Ovary (tissue), 3 donors: ENCODE measurements at regions not wholly inside any gene's neighbourhood (a gene's known extent, or its start where the extent isn't known, plus 50 kb on each side); places are given as distances from the start of the nearest gene placed in this dataset.

Source experiments
- EP300 ChIP-seq: sonication (generic); formaldehyde crosslinking; IDR thresholded peaks from one replicate; pipeline ENCODE4 v1.6.1; 2017; ENCODE audit warnings: antibody characterized with exemption
- TF ChIP-seq, protein P1 (sequence below), 3 donors: fragments of 450-650 bp in 2 of 3; fragments of 200-600 bp in 1 of 3; IDR thresholded peaks; one replicate each; pipeline versions ENCODE4 v1.5.1 to v1.8.0; 2016 to 2022; ENCODE audit warnings: antibody characterized with exemption in 3 of 3, mild to moderate bottlenecking in 1 of 3
- donor health status: DM: no; HTN: no; CAD: no.

DNA sequence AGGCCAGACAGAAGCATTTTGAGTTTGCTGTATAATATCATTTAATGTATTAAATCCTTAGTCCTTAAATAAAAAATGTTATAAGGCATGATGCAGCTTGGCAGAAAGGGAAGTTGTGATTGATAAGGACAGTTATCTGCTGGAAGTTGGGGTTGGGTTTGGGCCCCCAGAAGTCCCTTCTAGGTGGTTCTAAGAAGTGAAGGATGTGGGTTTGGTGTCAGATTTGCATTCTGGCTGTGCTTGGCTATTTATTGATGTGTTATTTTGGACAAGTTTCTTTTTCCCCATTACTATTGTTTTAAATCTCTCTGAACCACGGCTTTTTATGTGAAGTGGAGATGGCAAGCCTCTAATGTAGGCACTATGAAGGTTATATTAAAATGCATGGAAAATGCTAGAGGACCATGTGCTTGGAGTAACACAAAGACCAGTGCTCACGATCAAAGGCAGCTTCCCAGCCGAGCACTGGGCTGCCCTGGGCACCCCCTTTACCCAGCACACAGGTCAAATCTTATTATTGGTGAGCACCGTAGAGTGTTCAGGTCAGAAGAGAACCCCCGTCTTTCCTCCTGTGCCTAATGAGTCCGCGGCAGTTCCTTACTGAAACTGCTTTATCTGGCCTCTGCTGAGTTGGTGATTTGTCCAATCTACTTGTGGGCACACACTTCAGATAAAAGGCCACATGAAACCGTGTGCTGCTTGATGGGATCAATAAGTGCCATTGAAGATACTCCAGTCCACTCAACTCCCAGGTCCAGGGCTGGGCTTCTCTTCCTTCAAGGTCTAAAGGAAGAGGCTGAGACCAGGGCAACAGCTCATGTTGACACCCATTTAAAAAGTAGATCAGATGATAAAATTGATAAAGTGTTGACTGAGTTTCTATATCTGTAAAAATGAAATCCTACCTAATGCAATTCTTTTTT is 212.0 kb downstream of the PRDM2 start:
- TF ChIP-seq, protein P1, sequence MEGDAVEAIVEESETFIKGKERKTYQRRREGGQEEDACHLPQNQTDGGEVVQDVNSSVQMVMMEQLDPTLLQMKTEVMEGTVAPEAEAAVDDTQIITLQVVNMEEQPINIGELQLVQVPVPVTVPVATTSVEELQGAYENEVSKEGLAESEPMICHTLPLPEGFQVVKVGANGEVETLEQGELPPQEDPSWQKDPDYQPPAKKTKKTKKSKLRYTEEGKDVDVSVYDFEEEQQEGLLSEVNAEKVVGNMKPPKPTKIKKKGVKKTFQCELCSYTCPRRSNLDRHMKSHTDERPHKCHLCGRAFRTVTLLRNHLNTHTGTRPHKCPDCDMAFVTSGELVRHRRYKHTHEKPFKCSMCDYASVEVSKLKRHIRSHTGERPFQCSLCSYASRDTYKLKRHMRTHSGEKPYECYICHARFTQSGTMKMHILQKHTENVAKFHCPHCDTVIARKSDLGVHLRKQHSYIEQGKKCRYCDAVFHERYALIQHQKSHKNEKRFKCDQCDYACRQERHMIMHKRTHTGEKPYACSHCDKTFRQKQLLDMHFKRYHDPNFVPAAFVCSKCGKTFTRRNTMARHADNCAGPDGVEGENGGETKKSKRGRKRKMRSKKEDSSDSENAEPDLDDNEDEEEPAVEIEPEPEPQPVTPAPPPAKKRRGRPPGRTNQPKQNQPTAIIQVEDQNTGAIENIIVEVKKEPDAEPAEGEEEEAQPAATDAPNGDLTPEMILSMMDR (IDR thresholded peaks at IDR 0.05) = no peak
- TF ChIP-seq EP300 = no peak
